Skin of body (tissue), 1 donor: ENCODE measurements at regions not wholly inside any gene's neighbourhood (a gene's known extent, or its start where the extent isn't known, plus 50 kb on each side); places are given as distances from the start of the nearest gene placed in this dataset.

Source experiments
- DNase-seq: peaks from one replicate; lab custom pipeline; 2025; lab: John Stamatoyannopoulos, UW

GRCh38 chr3:22469995-22470394 lies 719.0 kb upstream of the ZNF385D start:
- DNase-seq, result no peak

- DNase-seq, result no peak
Observed at GRCh38 chr3:22471557-22471956, 720.5 kb upstream of the ZNF385D start.

GRCh38 chr3:22474706-22475445 lies 723.9 kb upstream of the ZNF385D start:
- DNase-seq, result no peak

- no peak for DNase-seq
Observed at GRCh38 chr3:22475665-22476240, 724.7 kb upstream of the ZNF385D start.

GRCh38 chr3:22476976-22477375 lies 726.0 kb upstream of the ZNF385D start:
- no peak for DNase-seq

GRCh38 chr3:22485954-22486353 lies 717.2 kb upstream of the UBE2E2 start:
- DNase-seq, result no peak

GRCh38 chr3:22490747-22491146 lies 712.4 kb upstream of the UBE2E2 start:
- DNase-seq, result no peak

- DNase-seq, result no peak
Observed at GRCh38 chr3:22491344-22491743, 711.8 kb upstream of the UBE2E2 start.

- DNase-seq, result no peak
Observed at GRCh38 chr3:22492342-22492741, 710.8 kb upstream of the UBE2E2 start.

- DNase-seq, result no peak
Observed at GRCh38 chr3:22495241-22495640, 707.9 kb upstream of the UBE2E2 start.

- peak; percentile 59 for DNase-seq
Observed at GRCh38 chr3:22495791-22496190, 707.3 kb upstream of the UBE2E2 start.

- no peak for DNase-seq
Observed at GRCh38 chr3:22496641-22497040, 706.5 kb upstream of the UBE2E2 start.

GRCh38 chr3:22506871-22507270 lies 696.3 kb upstream of the UBE2E2 start:
- DNase-seq, result no peak

- peak; percentile 90 for DNase-seq
Observed at GRCh38 chr3:22507709-22508108, 695.4 kb upstream of the UBE2E2 start.

- no peak for DNase-seq
Observed at GRCh38 chr3:22523925-22524324, 679.2 kb upstream of the UBE2E2 start.

GRCh38 chr3:22526266-22526837 lies 676.8 kb upstream of the UBE2E2 start:
- peak; percentile 17 for DNase-seq

GRCh38 chr3:22536541-22536940 lies 666.6 kb upstream of the UBE2E2 start:
- DNase-seq, result no peak

GRCh38 chr3:22537560-22537959 lies 665.6 kb upstream of the UBE2E2 start:
- no peak for DNase-seq

- no peak for DNase-seq
Observed at GRCh38 chr3:22542311-22542710, 660.8 kb upstream of the UBE2E2 start.

GRCh38 chr3:22555753-22556435 lies 647.2 kb upstream of the UBE2E2 start:
- DNase-seq, result no peak

- no peak for DNase-seq
Observed at GRCh38 chr3:22565393-22565792, 637.7 kb upstream of the UBE2E2 start.

GRCh38 chr3:22568285-22568684 lies 634.8 kb upstream of the UBE2E2 start:
- no peak for DNase-seq
